ENCODE measurements at regions not wholly inside any gene's neighbourhood (a gene's known extent, or its start where the extent isn't known, plus 50 kb on each side); places are given as distances from the start of the nearest gene placed in this dataset.

DNA sequence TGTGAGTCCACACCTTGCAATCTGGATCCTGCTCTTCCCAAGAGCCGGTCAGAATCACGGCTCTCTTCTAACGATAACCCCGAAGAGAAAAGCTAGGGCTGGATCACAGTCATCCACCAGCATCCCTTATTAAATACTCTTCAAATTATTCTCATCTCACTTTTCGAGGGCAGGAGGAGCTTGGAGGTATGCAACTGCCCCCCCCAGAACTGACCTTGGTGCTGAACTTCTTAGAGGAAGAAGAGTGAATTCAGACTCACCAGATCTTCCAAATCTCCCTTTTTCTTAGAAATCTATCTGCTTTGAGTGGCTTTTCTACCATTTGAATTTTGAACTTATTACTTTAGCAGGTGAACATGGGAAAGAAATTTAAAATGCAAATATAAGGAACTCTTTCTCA is 75.7 kb downstream of the MED10 start:
- Histone ChIP-seq H3K9me3 (ENCODE audit: control insufficient read depth, low read length) (peaks cover 15% of the 10 kb centered on the region), H3K4me3 (ENCODE audit: low read length) (no peak overlapping the region), H3K9ac (ENCODE audit: extremely low read depth, low read length, poor library complexity, severe bottlenecking) (no peak overlapping the region), H3K4me1 (ENCODE audit: control insufficient read depth, insufficient read depth, low read length) (no peaks in the 10 kb centered on the region), H3K36me3 (ENCODE audit: control insufficient read depth, insufficient read depth, low read length) (no peaks in the 10 kb centered on the region), H3K27ac (ENCODE audit: low read depth, low read length) (no peak overlapping the region), H3K27me3 (ENCODE audit: control insufficient read depth, insufficient read depth, low read length, poor library complexity, severe bottlenecking) (peaks cover 57% of the 10 kb centered on the region)
- WGBS, 2 experiments (ENCODE audit: insufficient coverage in 1 of 2, insufficient read length in 1 of 2), result 46 to 63% methylated on average over 4 to 5 of the region's 5 CpGs
- Mint-ChIP-seq H3K27me3 (ENCODE audit: insufficient read depth) (peaks cover 38% of the 10 kb centered on the region), H3K27ac (no peak overlapping the region), H3K36me3 (ENCODE audit: low read depth) (no peaks in the 10 kb centered on the region), H3K4me3 (no peak overlapping the region), H3K4me1 (no peaks in the 10 kb centered on the region), H3K9me3 (peaks cover 28% of the 10 kb centered on the region)
- peak; percentile 67 for DNase-seq
- TF ChIP-seq, protein P1, sequence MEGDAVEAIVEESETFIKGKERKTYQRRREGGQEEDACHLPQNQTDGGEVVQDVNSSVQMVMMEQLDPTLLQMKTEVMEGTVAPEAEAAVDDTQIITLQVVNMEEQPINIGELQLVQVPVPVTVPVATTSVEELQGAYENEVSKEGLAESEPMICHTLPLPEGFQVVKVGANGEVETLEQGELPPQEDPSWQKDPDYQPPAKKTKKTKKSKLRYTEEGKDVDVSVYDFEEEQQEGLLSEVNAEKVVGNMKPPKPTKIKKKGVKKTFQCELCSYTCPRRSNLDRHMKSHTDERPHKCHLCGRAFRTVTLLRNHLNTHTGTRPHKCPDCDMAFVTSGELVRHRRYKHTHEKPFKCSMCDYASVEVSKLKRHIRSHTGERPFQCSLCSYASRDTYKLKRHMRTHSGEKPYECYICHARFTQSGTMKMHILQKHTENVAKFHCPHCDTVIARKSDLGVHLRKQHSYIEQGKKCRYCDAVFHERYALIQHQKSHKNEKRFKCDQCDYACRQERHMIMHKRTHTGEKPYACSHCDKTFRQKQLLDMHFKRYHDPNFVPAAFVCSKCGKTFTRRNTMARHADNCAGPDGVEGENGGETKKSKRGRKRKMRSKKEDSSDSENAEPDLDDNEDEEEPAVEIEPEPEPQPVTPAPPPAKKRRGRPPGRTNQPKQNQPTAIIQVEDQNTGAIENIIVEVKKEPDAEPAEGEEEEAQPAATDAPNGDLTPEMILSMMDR (conservative IDR thresholded peaks at IDR 0.05), result no peak

DNA sequence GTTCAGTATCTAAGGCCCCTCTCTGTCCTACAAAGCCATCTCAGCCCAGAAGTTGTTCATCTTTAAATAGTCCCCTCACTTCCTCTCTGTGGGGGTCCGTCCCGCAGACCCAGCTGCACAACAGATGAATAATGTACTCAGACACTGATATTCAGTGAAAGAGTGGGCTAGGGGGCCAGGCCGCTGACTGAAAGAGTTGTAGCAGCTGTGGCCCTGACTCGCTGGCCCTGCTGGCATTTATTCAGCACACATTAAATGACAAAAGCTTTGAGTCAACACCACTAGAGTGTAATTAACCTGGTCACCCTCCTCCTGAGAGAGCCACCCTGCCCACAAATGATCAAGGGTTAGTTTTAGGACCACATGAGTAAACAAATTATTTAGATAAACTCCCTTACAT is 76.3 kb downstream of the MED10 start:
- DNase-seq, result peak; percentile 58
- H3K27me3 Mint-ChIP-seq (ENCODE audit: insufficient read depth), result peaks cover 43% of the 10 kb centered on the region
- Histone ChIP-seq H3K4me3 (ENCODE audit: low read length) (peak overlapping the region; percentile 19), H3K36me3 (ENCODE audit: control insufficient read depth, insufficient read depth, low read length) (no peaks in the 10 kb centered on the region), H3K4me1 (ENCODE audit: control insufficient read depth, insufficient read depth, low read length) (no peaks in the 10 kb centered on the region), H3K9ac (ENCODE audit: extremely low read depth, low read length, poor library complexity, severe bottlenecking) (no peak overlapping the region), H3K9me3 (ENCODE audit: control insufficient read depth, low read length) (peaks cover 15% of the 10 kb centered on the region), H3K27ac (ENCODE audit: low read depth, low read length) (no peak overlapping the region), H3K27me3 (ENCODE audit: control insufficient read depth, insufficient read depth, low read length, poor library complexity, severe bottlenecking) (peaks cover 51% of the 10 kb centered on the region)
- H3K9me3 Mint-ChIP-seq, result peaks cover 28% of the 10 kb centered on the region
- no peak overlapping the region for H3K27ac Mint-ChIP-seq
- WGBS, 2 experiments (ENCODE audit: insufficient coverage in 1 of 2, insufficient read length in 1 of 2), result 5% methylated on average over 4 of the region's 4 CpGs; no CpG with 5 or more reads in 1 of the 2 experiments
- TF ChIP-seq, protein P1 (conservative IDR thresholded peaks at IDR 0.05), result no peak
- H3K4me3 Mint-ChIP-seq, result no peak overlapping the region
- H3K36me3 Mint-ChIP-seq (ENCODE audit: low read depth), result no peaks in the 10 kb centered on the region
- H3K4me1 Mint-ChIP-seq, result no peaks in the 10 kb centered on the region

DNA sequence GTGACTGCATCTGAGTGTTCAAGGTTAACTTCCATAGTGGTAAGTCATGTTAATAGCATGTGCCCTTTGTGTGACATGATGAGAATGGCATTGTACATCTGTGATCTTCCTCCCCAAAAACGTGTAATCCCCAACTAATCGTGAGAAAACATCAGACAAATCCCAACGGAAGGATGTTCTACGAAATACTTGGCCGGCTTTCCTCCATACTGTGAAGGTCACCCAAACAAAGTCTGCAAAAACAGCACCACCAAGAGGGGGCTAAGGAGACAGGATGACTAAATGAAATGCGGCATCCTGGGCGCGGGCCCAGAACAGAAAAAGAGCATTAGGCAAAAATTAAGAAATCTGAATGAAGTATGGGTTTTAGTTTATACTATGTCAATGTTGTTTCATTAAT is 81.8 kb downstream of the MED10 start:
- DNase-seq, result no peak
- Mint-ChIP-seq H3K4me1 (no peaks in the 10 kb centered on the region), H3K27me3 (ENCODE audit: insufficient read depth) (peaks cover 71% of the 10 kb centered on the region), H3K36me3 (ENCODE audit: low read depth) (no peaks in the 10 kb centered on the region), H3K9me3 (peaks cover 11% of the 10 kb centered on the region), H3K4me3 (no peak overlapping the region), H3K27ac (no peak overlapping the region)
- Histone ChIP-seq H3K9ac (ENCODE audit: extremely low read depth, low read length, poor library complexity, severe bottlenecking) (no peak overlapping the region), H3K4me3 (ENCODE audit: low read length) (no peak overlapping the region), H3K4me1 (ENCODE audit: control insufficient read depth, insufficient read depth, low read length) (no peaks in the 10 kb centered on the region), H3K9me3 (ENCODE audit: control insufficient read depth, low read length) (peaks cover 11% of the 10 kb centered on the region), H3K27ac (ENCODE audit: low read depth, low read length) (no peak overlapping the region), H3K36me3 (ENCODE audit: control insufficient read depth, insufficient read depth, low read length) (no peaks in the 10 kb centered on the region), H3K27me3 (ENCODE audit: control insufficient read depth, insufficient read depth, low read length, poor library complexity, severe bottlenecking) (peaks cover 32% of the 10 kb centered on the region)
- 54 to 76% methylated on average over 6 to 8 of the region's 8 CpGs for WGBS, 2 experiments (ENCODE audit: insufficient coverage in 1 of 2, insufficient read length in 1 of 2)
- TF ChIP-seq, protein P1 (conservative IDR thresholded peaks at IDR 0.05), result peak; percentile 24
